ENCODE measurements at regions not wholly inside any gene's neighbourhood (a gene's known extent, or its start where the extent isn't known, plus 50 kb on each side); places are given as distances from the start of the nearest gene placed in this dataset.

DNA sequence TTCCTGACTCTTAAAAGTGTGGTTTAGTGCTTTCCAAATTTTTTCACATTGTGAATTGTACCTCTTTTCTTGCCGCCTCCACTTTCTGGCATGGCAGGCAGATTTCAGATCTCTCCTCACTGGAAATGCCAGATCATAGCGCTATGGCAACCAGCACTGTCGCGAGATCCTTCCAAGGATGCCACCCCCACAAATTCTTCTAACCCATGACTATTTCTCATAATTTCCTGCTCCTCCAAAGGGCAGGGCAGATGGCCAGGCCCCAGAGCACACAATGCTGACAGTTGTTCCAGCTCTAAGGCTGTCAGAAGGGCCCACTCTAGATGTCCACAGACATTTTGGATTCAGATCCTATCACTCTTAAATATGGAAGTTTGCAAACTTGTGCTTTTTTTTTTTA lies 446.2 kb upstream of the RIOK2 start:
- WGBS, 3 donors, result 20 to 46% (median 33%) methylated on average over 4 of the region's 4 CpGs
- Histone ChIP-seq H3K27me3 (ENCODE audit: insufficient read depth in 3 of 3, low read length in 2 of 3) (no peaks in the 10 kb centered on the region), H3K4me3 (no peak overlapping the region), H3K27ac (no peak overlapping the region), H3K4me1 (no peaks in the 10 kb centered on the region), H3K36me3 (ENCODE audit: insufficient read depth in 1 of 2, low read depth in 1 of 2) (no peaks in the 10 kb centered on the region), H3K9me3 (no peaks in the 10 kb centered on the region)
- DNase-seq (peak; percentile 49 to 54), ATAC-seq (peak in 1 of 4 donors; percentile 31)
- TF ChIP-seq, protein P1, sequence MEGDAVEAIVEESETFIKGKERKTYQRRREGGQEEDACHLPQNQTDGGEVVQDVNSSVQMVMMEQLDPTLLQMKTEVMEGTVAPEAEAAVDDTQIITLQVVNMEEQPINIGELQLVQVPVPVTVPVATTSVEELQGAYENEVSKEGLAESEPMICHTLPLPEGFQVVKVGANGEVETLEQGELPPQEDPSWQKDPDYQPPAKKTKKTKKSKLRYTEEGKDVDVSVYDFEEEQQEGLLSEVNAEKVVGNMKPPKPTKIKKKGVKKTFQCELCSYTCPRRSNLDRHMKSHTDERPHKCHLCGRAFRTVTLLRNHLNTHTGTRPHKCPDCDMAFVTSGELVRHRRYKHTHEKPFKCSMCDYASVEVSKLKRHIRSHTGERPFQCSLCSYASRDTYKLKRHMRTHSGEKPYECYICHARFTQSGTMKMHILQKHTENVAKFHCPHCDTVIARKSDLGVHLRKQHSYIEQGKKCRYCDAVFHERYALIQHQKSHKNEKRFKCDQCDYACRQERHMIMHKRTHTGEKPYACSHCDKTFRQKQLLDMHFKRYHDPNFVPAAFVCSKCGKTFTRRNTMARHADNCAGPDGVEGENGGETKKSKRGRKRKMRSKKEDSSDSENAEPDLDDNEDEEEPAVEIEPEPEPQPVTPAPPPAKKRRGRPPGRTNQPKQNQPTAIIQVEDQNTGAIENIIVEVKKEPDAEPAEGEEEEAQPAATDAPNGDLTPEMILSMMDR (IDR thresholded peaks at IDR 0.05), result no peak
- intact Hi-C loops (cut with DNase I), result no loop called here

DNA sequence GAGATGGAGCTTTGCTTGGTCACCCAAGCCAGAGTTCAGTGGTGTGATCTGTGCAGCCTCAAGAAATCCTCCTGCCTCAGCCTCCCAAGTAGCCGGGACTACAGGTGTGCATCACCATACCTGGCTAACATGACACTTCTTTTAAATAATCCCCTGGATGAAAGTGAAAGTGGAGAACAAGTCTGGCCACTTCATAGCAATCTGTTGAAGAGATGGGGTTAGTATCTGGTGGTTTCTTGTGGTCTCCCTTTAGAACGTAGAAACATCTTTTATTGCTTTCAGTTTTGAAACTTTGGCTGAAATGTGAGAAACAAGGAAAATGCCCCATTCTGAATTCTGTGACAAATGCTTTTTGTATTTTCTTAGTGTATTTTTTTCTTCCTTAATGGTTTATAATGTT lies 452.5 kb upstream of the RIOK2 start:
- ATAC-seq (no peak), DNase-seq (no peak)
- 84 to 89% (median 86%) methylated on average over 2 of the region's 2 CpGs for WGBS, 3 donors
- no peak overlapping the region for H3K4me3 ChIP-seq
- H3K4me1 ChIP-seq, result no peaks in the 10 kb centered on the region
- H3K27me3 ChIP-seq (ENCODE audit: insufficient read depth in 3 of 3, low read length in 2 of 3), result no peaks in the 10 kb centered on the region
- H3K27ac ChIP-seq, result no peak overlapping the region
- no peaks in the 10 kb centered on the region for H3K9me3 ChIP-seq
- TF ChIP-seq, protein P1 (IDR thresholded peaks at IDR 0.05), result no peak
- no peaks in the 10 kb centered on the region for H3K36me3 ChIP-seq (ENCODE audit: insufficient read depth in 1 of 2, low read depth in 1 of 2)
- intact Hi-C loops (cut with DNase I), result no loop called here

DNA sequence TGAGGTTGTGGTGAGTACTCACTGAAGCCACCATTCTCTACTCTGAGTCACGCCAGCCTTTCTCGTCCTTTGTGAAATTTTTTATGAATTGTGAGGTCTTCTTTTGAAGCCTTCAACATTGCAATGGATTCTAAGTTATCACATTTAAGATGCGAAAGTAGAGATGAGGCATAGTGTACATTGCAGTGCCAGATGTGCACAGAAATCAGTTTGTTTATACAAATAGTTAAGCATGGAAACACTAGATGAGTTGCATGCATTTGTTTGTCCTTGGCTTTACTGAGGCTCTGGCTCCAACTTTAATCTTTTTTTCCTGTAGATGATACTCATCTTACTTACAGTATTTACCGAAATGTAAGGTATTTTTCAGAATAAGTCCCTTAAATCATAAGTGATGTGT lies 453.7 kb upstream of the RIOK2 start:
- no peak for DNase-seq
- no peak for ATAC-seq
- no peaks in the 10 kb centered on the region for H3K36me3 ChIP-seq (ENCODE audit: insufficient read depth in 1 of 2, low read depth in 1 of 2)
- no peaks in the 10 kb centered on the region for H3K27me3 ChIP-seq (ENCODE audit: insufficient read depth in 3 of 3, low read length in 2 of 3)
- H3K4me3 ChIP-seq, result no peak overlapping the region
- H3K4me1 ChIP-seq, result no peaks in the 10 kb centered on the region
- 92 to 93% (median 93%) methylated on average over 4 of the region's 4 CpGs for WGBS, 3 donors
- no peaks in the 10 kb centered on the region for H3K9me3 ChIP-seq
- TF ChIP-seq, protein P1 (IDR thresholded peaks at IDR 0.05), result no peak
- intact Hi-C loops (cut with DNase I), result no loop called here
- H3K27ac ChIP-seq, result no peak overlapping the region

DNA sequence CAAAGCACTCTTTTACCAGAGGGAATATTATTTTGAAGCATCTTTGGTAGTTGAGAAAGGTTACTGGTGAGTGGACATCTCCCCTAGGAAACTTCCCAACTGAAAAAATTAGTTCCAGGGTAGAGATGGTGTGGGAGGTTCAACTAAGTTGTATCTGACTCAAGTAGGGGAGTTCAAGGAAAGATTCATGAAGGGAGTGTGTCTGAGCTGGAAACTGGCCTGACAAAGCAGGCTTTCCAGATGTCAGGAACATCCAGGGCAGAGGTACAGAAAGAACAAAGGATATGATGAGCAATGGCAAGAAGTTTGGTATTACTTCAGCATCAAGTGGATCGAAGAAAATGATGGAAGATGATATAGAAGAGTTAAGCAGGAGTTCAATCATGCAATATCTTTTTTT lies 458.0 kb upstream of the RIOK2 start:
- ATAC-seq (no peak), DNase-seq (no peak)
- TF ChIP-seq, protein P1 (IDR thresholded peaks at IDR 0.05), result no peak
- H3K36me3 ChIP-seq (ENCODE audit: insufficient read depth in 1 of 2, low read depth in 1 of 2), result no peaks in the 10 kb centered on the region
- no peaks in the 10 kb centered on the region for H3K4me1 ChIP-seq
- WGBS, 3 donors, result 75 to 86% (median 85%) methylated on average over 1 of the region's 1 CpG
- intact Hi-C loops (cut with DNase I), result no loop called here
- no peaks in the 10 kb centered on the region for H3K9me3 ChIP-seq
- no peak overlapping the region for H3K27ac ChIP-seq
- no peaks in the 10 kb centered on the region for H3K27me3 ChIP-seq (ENCODE audit: insufficient read depth in 3 of 3, low read length in 2 of 3)
- no peak overlapping the region for H3K4me3 ChIP-seq

DNA sequence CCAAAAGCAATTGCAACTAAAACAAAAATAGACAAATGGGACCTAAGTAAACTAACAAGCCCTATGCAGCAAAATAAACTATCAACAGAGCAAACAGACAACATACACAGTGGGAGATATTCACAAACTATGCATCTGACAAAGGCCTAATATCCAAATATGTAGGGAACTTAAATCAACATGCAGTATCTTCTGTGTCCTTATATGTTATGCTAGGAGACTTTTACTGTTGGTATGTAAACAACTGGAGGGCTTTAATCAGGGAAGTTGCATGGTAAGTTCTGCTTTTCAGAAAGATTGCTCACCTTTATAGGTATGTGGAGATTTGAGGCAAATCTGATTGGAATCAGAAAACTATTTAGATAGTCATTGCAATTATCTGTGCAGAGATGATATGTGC lies 461.2 kb upstream of the RIOK2 start:
- intact Hi-C loops (cut with DNase I), result no loop called here
- no peak overlapping the region for H3K4me3 ChIP-seq

More for the DNA sequence above, 461.2 kb upstream of the RIOK2 start:
- no peaks in the 10 kb centered on the region for H3K9me3 ChIP-seq
- DNase-seq (no peak), ATAC-seq (no peak)
- H3K4me1 ChIP-seq, result no peaks in the 10 kb centered on the region
- no peak overlapping the region for H3K27ac ChIP-seq
- no peaks in the 10 kb centered on the region for H3K27me3 ChIP-seq (ENCODE audit: insufficient read depth in 3 of 3, low read length in 2 of 3)
- TF ChIP-seq, protein P1 (IDR thresholded peaks at IDR 0.05), result no peak
- no peaks in the 10 kb centered on the region for H3K36me3 ChIP-seq (ENCODE audit: insufficient read depth in 1 of 2, low read depth in 1 of 2)
